Small intestine (tissue), 7 donors: ENCODE measurements at regions not wholly inside any gene's neighbourhood (a gene's known extent, or its start where the extent isn't known, plus 50 kb on each side); places are given as distances from the start of the nearest gene placed in this dataset.

Experiments used
- DNase-seq, 2 donors: peaks; one replicate each; pipeline versions ENCODE4 v3.0.0 to v3.0.0-alpha.2; 2013
- FAIRE-seq: peaks from 2 replicates; lab custom pipeline; 2012; peaks lifted over from hg19 to GRCh38; lab: Jason Lieb, UNC
- H3K27ac ChIP-seq, 3 donors: one replicate each; pipeline ENCODE4 v1.5.1; 2013; ENCODE audit warnings: low read length in 2 of 3, mild to moderate bottlenecking in 2 of 3, control low read depth in 1 of 3, inconsistent platforms in 1 of 3, low read depth in 1 of 3, moderate library complexity in 1 of 3
- H3K27me3 ChIP-seq, 3 donors: one replicate each; pipeline ENCODE4 v1.6.1; 2013; ENCODE audit warnings: low read length in 3 of 3, inconsistent platforms in 1 of 3; ENCODE audit not compliant: control insufficient read depth in 3 of 3, insufficient read depth in 3 of 3
- H3K36me3 ChIP-seq, 3 donors: one replicate each; pipeline ENCODE4 v1.6.1; 2013; ENCODE audit warnings: low read length in 3 of 3, inconsistent platforms in 1 of 3, low read depth in 1 of 3, mild to moderate bottlenecking in 1 of 3, moderate library complexity in 1 of 3; ENCODE audit not compliant: control insufficient read depth in 3 of 3, insufficient read depth in 2 of 3
- H3K4me1 ChIP-seq, 3 donors: one replicate each; pipeline ENCODE4 v1.6.1; 2013; ENCODE audit warnings: low read length in 2 of 3, inconsistent platforms in 1 of 3, low read depth in 1 of 3, mild to moderate bottlenecking in 1 of 3, moderate library complexity in 1 of 3; ENCODE audit not compliant: control insufficient read depth in 3 of 3, insufficient read depth in 2 of 3
- H3K4me3 ChIP-seq, 3 donors: one replicate each; pipeline ENCODE4 v1.5.1; 2013; ENCODE audit warnings: low read length in 3 of 3, control low read depth in 1 of 3, inconsistent platforms in 1 of 3, low read depth in 1 of 3, mild to moderate bottlenecking in 1 of 3, moderate library complexity in 1 of 3
- H3K9me3 ChIP-seq, 2 donors: one replicate each; pipeline ENCODE4 v1.6.1; 2013; ENCODE audit warnings: low read depth in 1 of 2, low read length in 1 of 2; ENCODE audit not compliant: control insufficient read depth in 2 of 2, insufficient read depth in 1 of 2
- WGBS, 3 donors: extraction: QIAGEN DNeasy Blood & Tissue Kit; methylation state at CpG; one replicate each; pipeline ENCODE4 v1.1.7; 2013; 5-methylcytosine and 5-hydroxymethylcytosine counted together
- donor health status: healthy with polysubstance abuse.
- donor health status: control.
- donor health status: control.
- donor health status: Bipolar disorder and iron deficiency.
- donor health status: healthy.

GRCh38 chr13:40328091-40328490 is 338.4 kb downstream of the FOXO1 start:
- no peak overlapping the region for H3K4me3 ChIP-seq
- H3K36me3 ChIP-seq: no peaks in the 10 kb centered on the region
- FAIRE-seq (no peak), DNase-seq (no peak)
- no peaks in the 10 kb centered on the region for H3K4me1 ChIP-seq
- H3K9me3 ChIP-seq: peaks cover 0 to 5% of the 10 kb centered on the region in 2 donors
- H3K27me3 ChIP-seq: peaks cover 0 to 2% (median 0%) of the 10 kb centered on the region in 3 donors
- H3K27ac ChIP-seq: no peak overlapping the region

GRCh38 chr13:40329781-40330485 is 336.5 kb downstream of the FOXO1 start:
- Histone ChIP-seq H3K4me1 (no peaks in the 10 kb centered on the region), H3K27ac (no peak overlapping the region), H3K36me3 (no peaks in the 10 kb centered on the region), H3K27me3 (peaks cover 0 to 2% (median 0%) of the 10 kb centered on the region in 3 donors), H3K4me3 (no peak overlapping the region), H3K9me3 (peaks cover 0 to 2% of the 10 kb centered on the region in 2 donors)
- FAIRE-seq (no peak), DNase-seq (no peak)
- WGBS, 3 donors: 87 to 93% (median 89%) methylated on average over 4 of the region's 4 CpGs

GRCh38 chr13:40330950-40331349 is 335.5 kb downstream of the FOXO1 start:
- 70 to 86% (median 79%) methylated on average over 9 of the region's 9 CpGs for WGBS, 3 donors
- H3K4me3 ChIP-seq: no peak overlapping the region
- DNase-seq (peak in 1 of 2 donors; percentile 54), FAIRE-seq (no peak)
- peaks cover 0 to 2% of the 10 kb centered on the region in 2 donors for H3K9me3 ChIP-seq
- H3K4me1 ChIP-seq: peaks cover 0 to under 1% (median 0%) of the 10 kb centered on the region in 3 donors
- H3K36me3 ChIP-seq: no peaks in the 10 kb centered on the region
- no peaks in the 10 kb centered on the region for H3K27me3 ChIP-seq
- no peak overlapping the region for H3K27ac ChIP-seq

- Histone ChIP-seq H3K27me3 (no peaks in the 10 kb centered on the region), H3K4me3 (no peak overlapping the region), H3K4me1 (peaks cover 0 to 9% (median 2%) of the 10 kb centered on the region in 3 donors), H3K9me3 (peaks cover 0 to 2% of the 10 kb centered on the region in 2 donors), H3K36me3 (no peaks in the 10 kb centered on the region), H3K27ac (no peak overlapping the region)
- DNase-seq (no peak), FAIRE-seq (no peak)
Observed at GRCh38 chr13:40331802-40332201, 334.6 kb downstream of the FOXO1 start.

- Histone ChIP-seq H3K4me3 (no peak overlapping the region), H3K4me1 (peaks cover 2 to 9% (median 4%) of the 10 kb centered on the region in 3 donors), H3K9me3 (no peaks in the 10 kb centered on the region), H3K27me3 (no peaks in the 10 kb centered on the region), H3K36me3 (no peaks in the 10 kb centered on the region), H3K27ac (no peak overlapping the region)
- FAIRE-seq (no peak), DNase-seq (no peak)
- WGBS, 3 donors: 86 to 94% (median 87%) methylated on average over 4 of the region's 4 CpGs
Observed at GRCh38 chr13:40333226-40333625, 333.2 kb downstream of the FOXO1 start.

GRCh38 chr13:40334031-40334430 is 332.4 kb downstream of the FOXO1 start:
- Histone ChIP-seq H3K27me3 (no peaks in the 10 kb centered on the region), H3K36me3 (no peaks in the 10 kb centered on the region), H3K4me3 (no peak overlapping the region), H3K27ac (no peak overlapping the region), H3K4me1 (peaks cover 2 to 9% (median 4%) of the 10 kb centered on the region in 3 donors), H3K9me3 (no peaks in the 10 kb centered on the region)
- FAIRE-seq (no peak), DNase-seq (no peak)
- WGBS, 3 donors: 69 to 87% (median 73%) methylated on average over 3 of the region's 3 CpGs

GRCh38 chr13:40334616-40335015 is 331.8 kb downstream of the FOXO1 start:
- no peak for FAIRE-seq
- no peak overlapping the region for H3K27ac ChIP-seq
- H3K4me1 ChIP-seq: peaks cover 2 to 9% (median 4%) of the 10 kb centered on the region in 3 donors
- H3K36me3 ChIP-seq: no peaks in the 10 kb centered on the region
- no peak for DNase-seq
- H3K9me3 ChIP-seq: no peaks in the 10 kb centered on the region
- WGBS, 3 donors: 94 to 98% (median 95%) methylated on average over 6 of the region's 6 CpGs
- H3K27me3 ChIP-seq: no peaks in the 10 kb centered on the region
- no peak overlapping the region for H3K4me3 ChIP-seq

- FAIRE-seq (no peak), DNase-seq (peak; percentile 49 to 51)
- H3K9me3 ChIP-seq: no peaks in the 10 kb centered on the region
- peaks cover 2 to 13% (median 4%) of the 10 kb centered on the region in 3 donors for H3K4me1 ChIP-seq
- 79 to 83% (median 81%) methylated on average over 7 of the region's 7 CpGs for WGBS, 3 donors
- no peak overlapping the region for H3K4me3 ChIP-seq
- H3K36me3 ChIP-seq: no peaks in the 10 kb centered on the region
- H3K27ac ChIP-seq: no peak overlapping the region
- H3K27me3 ChIP-seq: no peaks in the 10 kb centered on the region
Observed at GRCh38 chr13:40336228-40337221, 329.9 kb downstream of the FOXO1 start.
